HG02759 (cell line): ENCODE measurements at regions not wholly inside any gene's neighbourhood (a gene's known extent, or its start where the extent isn't known, plus 50 kb on each side); places are given as distances from the start of the nearest gene placed in this dataset.
A peak's percentile ranks its signal among the peaks of the same experiment; 100 is the strongest.
"Not testable (repeated sequence)": the region's sequence is repeated elsewhere in the genome, so short reads cannot be mapped to it uniquely, and the experiment has no call there.

Source experiments
- ATAC-seq: cut with Tn5 transposase; IDR thresholded peaks from one replicate; pipeline ENCODE4 v1.9.1; 2021; ENCODE audit warnings: mild to moderate bottlenecking, moderate library complexity; ENCODE audit not compliant: unreplicated experiment

GRCh38 chr6:91052473-91053450 lies 465.9 kb upstream of the MAP3K7 start:
- not testable (repeated sequence) for ATAC-seq

GRCh38 chr6:91045161-91045560 lies 458.3 kb upstream of the MAP3K7 start:
- no peak for ATAC-seq

GRCh38 chr6:91043751-91044150 lies 456.9 kb upstream of the MAP3K7 start:
- no peak for ATAC-seq

GRCh38 chr6:91042656-91043055 lies 455.8 kb upstream of the MAP3K7 start:
- ATAC-seq = no peak

- ATAC-seq = no peak
These were observed 447.1 kb upstream of the MAP3K7 start for GRCh38 chr6:91033964-91034363.

- ATAC-seq = no peak
These were observed 444.7 kb upstream of the MAP3K7 start for GRCh38 chr6:91031581-91031980.

- no peak for ATAC-seq
These were observed 442.3 kb upstream of the MAP3K7 start for GRCh38 chr6:91029211-91029610.

- no peak for ATAC-seq
These were observed 436.7 kb upstream of the MAP3K7 start for GRCh38 chr6:91023529-91023928.

GRCh38 chr6:91020744-91021143 lies 433.9 kb upstream of the MAP3K7 start:
- peak; percentile 86 for ATAC-seq

- no peak for ATAC-seq
These were observed 431.7 kb upstream of the MAP3K7 start for GRCh38 chr6:91018586-91018985.

- no peak for ATAC-seq
These were observed 426.6 kb upstream of the MAP3K7 start for GRCh38 chr6:91013511-91013910.

GRCh38 chr6:90997076-90997475 lies 410.2 kb upstream of the MAP3K7 start:
- no peak for ATAC-seq

GRCh38 chr6:90993770-90994169 lies 406.9 kb upstream of the MAP3K7 start:
- no peak for ATAC-seq

GRCh38 chr6:90989763-90990162 lies 402.9 kb upstream of the MAP3K7 start:
- no peak for ATAC-seq

- ATAC-seq = no peak
These were observed 397.2 kb upstream of the MAP3K7 start for GRCh38 chr6:90984066-90984465.

GRCh38 chr6:90983462-90983861 lies 396.6 kb upstream of the MAP3K7 start:
- ATAC-seq = no peak

- no peak for ATAC-seq
These were observed 395.7 kb upstream of the MAP3K7 start for GRCh38 chr6:90982581-90982980.

GRCh38 chr6:90982051-90982450 lies 395.2 kb upstream of the MAP3K7 start:
- no peak for ATAC-seq

- ATAC-seq = no peak
These were observed 391.2 kb upstream of the MAP3K7 start for GRCh38 chr6:90978046-90978445.

- no peak for ATAC-seq
These were observed 390.6 kb upstream of the MAP3K7 start for GRCh38 chr6:90977513-90977912.

GRCh38 chr6:90976341-90976740 lies 389.5 kb upstream of the MAP3K7 start:
- ATAC-seq = no peak

GRCh38 chr6:90975741-90976140 lies 388.9 kb upstream of the MAP3K7 start:
- no peak for ATAC-seq

- no peak for ATAC-seq
These were observed 386.3 kb upstream of the MAP3K7 start for GRCh38 chr6:90973188-90973587.
